ENCODE measurements at regions not wholly inside any gene's neighbourhood (a gene's known extent, or its start where the extent isn't known, plus 50 kb on each side); places are given as distances from the start of the nearest gene placed in this dataset.

GRCh38 chr15:35308802-35309201 lies 223.7 kb upstream of the NANOGP8 start:
- DNase-seq (ENCODE audit: low spot score): no peak
- peak overlapping the region; percentile 41 to 82 for H3K27ac ChIP-seq
- TF ChIP-seq CTCF (IDR thresholded peaks at IDR 0.05): no peak

DNA sequence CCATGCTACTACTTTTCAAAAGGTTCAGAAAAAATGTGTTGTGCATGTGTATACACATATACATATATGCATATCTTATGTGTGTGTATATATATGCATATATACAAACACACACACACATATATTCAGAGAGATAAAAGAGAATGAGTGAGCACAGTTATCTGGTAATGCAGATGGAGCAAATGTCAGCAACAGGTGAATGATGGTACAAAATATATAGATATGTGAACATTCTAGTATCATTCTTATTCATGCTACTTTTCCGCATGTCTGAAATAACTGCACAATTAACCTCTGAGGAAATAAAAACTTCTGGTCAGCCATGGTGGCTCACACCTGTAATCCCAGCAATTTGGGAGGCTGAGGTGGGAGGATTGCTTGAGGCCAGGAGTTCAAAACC lies 222.6 kb upstream of the NANOGP8 start:
- no peaks in the 10 kb centered on the region for H3K27me3 ChIP-seq
- no peak for DNase-seq (ENCODE audit: low spot score)
- no peaks in the 10 kb centered on the region for H3K9me3 ChIP-seq
- H3K4me3 ChIP-seq: no peak overlapping the region
- TF ChIP-seq CTCF (IDR thresholded peaks at IDR 0.05): no peak
- peak overlapping the region in 1 of 2 donors; percentile 82 for H3K27ac ChIP-seq
- no peaks in the 10 kb centered on the region for H3K36me3 ChIP-seq
- H3K4me1 ChIP-seq: peaks cover 0 to 42% of the 10 kb centered on the region in 2 donors

More at GRCh38 chr15:35308802-35309201, 223.7 kb upstream of the NANOGP8 start:
- Histone ChIP-seq H3K27me3 (no peaks in the 10 kb centered on the region), H3K9me3 (no peaks in the 10 kb centered on the region), H3K4me3 (no peak overlapping the region), H3K36me3 (no peaks in the 10 kb centered on the region), H3K4me1 (peaks cover 0 to 42% of the 10 kb centered on the region in 2 donors)

GRCh38 chr15:35307026-35307425 lies 221.9 kb upstream of the NANOGP8 start:
- H3K9me3 ChIP-seq: no peaks in the 10 kb centered on the region
- peak overlapping the region; percentile 62 to 82 for H3K27ac ChIP-seq
- H3K4me1 ChIP-seq: peaks cover 0 to 42% of the 10 kb centered on the region in 2 donors
- no peaks in the 10 kb centered on the region for H3K36me3 ChIP-seq
- no peaks in the 10 kb centered on the region for H3K27me3 ChIP-seq
- DNase-seq (ENCODE audit: low spot score): no peak
- TF ChIP-seq CTCF (IDR thresholded peaks at IDR 0.05): no peak
- H3K4me3 ChIP-seq: no peak overlapping the region

- peaks cover 0 to 42% of the 10 kb centered on the region in 2 donors for H3K4me1 ChIP-seq
- H3K27me3 ChIP-seq: no peaks in the 10 kb centered on the region
- H3K27ac ChIP-seq: peak overlapping the region; percentile 62 to 82
- no peak for TF ChIP-seq CTCF (IDR thresholded peaks at IDR 0.05)
- H3K9me3 ChIP-seq: no peaks in the 10 kb centered on the region
- H3K4me3 ChIP-seq: no peak overlapping the region
- H3K36me3 ChIP-seq: no peaks in the 10 kb centered on the region
- no peak for DNase-seq (ENCODE audit: low spot score)
Observed at GRCh38 chr15:35306361-35306981, 221.4 kb upstream of the NANOGP8 start.

DNA sequence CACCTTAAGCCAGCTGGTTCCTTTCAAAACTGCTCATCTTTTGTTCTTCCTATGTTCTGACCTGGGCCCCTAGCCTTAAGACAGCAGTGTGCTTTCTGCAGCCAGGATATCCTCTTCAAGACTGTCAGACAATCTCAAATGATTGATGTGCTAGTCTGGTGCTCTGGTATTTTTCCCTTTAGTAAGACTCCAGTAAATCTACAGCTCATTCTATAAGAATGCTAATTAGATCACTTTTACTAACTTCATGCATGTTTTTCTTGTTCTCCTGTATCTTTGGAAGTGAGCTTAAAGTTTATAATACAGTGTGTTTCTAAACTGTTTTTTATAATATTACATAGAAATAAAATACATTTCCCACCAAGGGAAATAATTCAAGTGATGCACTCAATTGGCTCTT lies 220.9 kb upstream of the NANOGP8 start:
- Histone ChIP-seq H3K4me1 (peaks cover 0 to 42% of the 10 kb centered on the region in 2 donors), H3K9me3 (no peaks in the 10 kb centered on the region), H3K4me3 (no peak overlapping the region), H3K27me3 (no peaks in the 10 kb centered on the region), H3K27ac (peak overlapping the region; percentile 62 to 82), H3K36me3 (no peaks in the 10 kb centered on the region)
- DNase-seq (ENCODE audit: low spot score): no peak
- TF ChIP-seq CTCF (IDR thresholded peaks at IDR 0.05): no peak

DNA sequence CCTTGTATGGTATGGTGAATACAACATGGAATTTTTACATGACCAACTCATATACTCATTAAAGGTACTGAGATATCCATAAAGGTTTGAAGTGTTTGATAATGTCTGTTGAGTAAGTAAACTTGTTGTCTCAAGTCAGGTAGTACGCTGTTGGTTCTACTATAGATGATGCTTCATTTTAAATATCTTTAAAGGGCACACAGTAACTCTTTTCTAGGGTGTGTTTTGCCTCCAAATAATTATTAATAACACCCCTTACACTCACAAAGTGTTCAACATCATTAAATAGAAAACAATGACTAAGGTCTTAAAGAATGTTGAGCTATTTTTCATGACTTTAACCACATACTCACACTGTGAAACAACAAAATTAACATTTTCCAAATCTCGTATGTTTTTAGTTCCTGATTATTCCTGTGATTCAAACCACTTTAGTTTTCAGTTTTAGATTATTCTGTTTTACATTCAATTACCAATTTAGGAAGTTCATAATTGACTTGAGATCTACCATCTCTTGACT lies 220.0 kb upstream of the NANOGP8 start:
- no peaks in the 10 kb centered on the region for H3K9me3 ChIP-seq
- H3K36me3 ChIP-seq: no peaks in the 10 kb centered on the region
- H3K4me3 ChIP-seq: no peak overlapping the region
- H3K27ac ChIP-seq: peak overlapping the region in 1 of 2 donors; percentile 38
- peaks cover 0 to 37% of the 10 kb centered on the region in 2 donors for H3K4me1 ChIP-seq
- no peak for DNase-seq (ENCODE audit: low spot score)
- H3K27me3 ChIP-seq: no peaks in the 10 kb centered on the region
- no peak for TF ChIP-seq CTCF (IDR thresholded peaks at IDR 0.05)
